Astrocyte (in vitro differentiated cells and primary cell): ENCODE measurements at regions not wholly inside any gene's neighbourhood (a gene's known extent, or its start where the extent isn't known, plus 50 kb on each side); places are given as distances from the start of the nearest gene placed in this dataset.
A peak's percentile ranks its signal among the peaks of the same experiment; 100 is the strongest.

ENCODE experiments used
- DNase-seq: peaks from one replicate; pipeline ENCODE4 v3.0.0-alpha.2; 2010; ENCODE audit warnings: low read depth
- FAIRE-seq: peaks from 2 replicates; lab custom pipeline; 2011; peaks lifted over from hg19 to GRCh38; lab: Jason Lieb, UNC
- H2AFZ ChIP-seq: 2 replicates; pipeline ENCODE4 v1.6.0; 2012; ENCODE audit warnings: low read depth, low read length, inconsistent platforms
- H3K27ac ChIP-seq: 2 replicates; pipeline ENCODE4 v1.5.1; 2011; ENCODE audit warnings: low read depth, low read length, inconsistent platforms
- H3K27me3 ChIP-seq: 2 replicates; pipeline ENCODE4 v1.6.0; 2011; ENCODE audit warnings: low read length, inconsistent platforms; ENCODE audit not compliant: insufficient read depth
- H3K36me3 ChIP-seq: 2 replicates; pipeline ENCODE4 v1.5.1; 2011; ENCODE audit warnings: low read length, inconsistent platforms; ENCODE audit not compliant: insufficient read depth
- H3K4me1 ChIP-seq: 2 replicates; pipeline ENCODE4 v1.5.1; 2011; ENCODE audit warnings: low read length, inconsistent platforms; ENCODE audit not compliant: insufficient read depth
- H3K4me2 ChIP-seq: 2 replicates; pipeline ENCODE4 v1.6.0; 2012; ENCODE audit warnings: low read length, inconsistent platforms
- H3K4me3 ChIP-seq: 2 replicates; pipeline ENCODE4 v1.5.1; 2011; ENCODE audit warnings: low read depth, mild to moderate bottlenecking, low read length, inconsistent platforms; ENCODE audit not compliant: insufficient read depth
- H3K79me2 ChIP-seq: 2 replicates; pipeline ENCODE4 v1.6.0; 2012; ENCODE audit warnings: mild to moderate bottlenecking, low read length, inconsistent platforms; ENCODE audit not compliant: insufficient read depth
- H3K9ac ChIP-seq: 2 replicates; pipeline ENCODE4 v1.6.0; 2012; ENCODE audit warnings: mild to moderate bottlenecking, low read length, inconsistent platforms
- H3K9me3 ChIP-seq: 2 replicates; pipeline ENCODE4 v1.5.1; 2012; ENCODE audit warnings: low read depth, mild to moderate bottlenecking, low read length, inconsistent platforms; ENCODE audit not compliant: insufficient read depth
- H4K20me1 ChIP-seq: 2 replicates; pipeline ENCODE4 v1.6.0; 2012; ENCODE audit warnings: low read length, inconsistent platforms; ENCODE audit not compliant: insufficient read depth
- H3K27ac Mint-ChIP-seq: one replicate; pipeline ENCODE4 v1.8.0; 2021; ENCODE audit warnings: mild to moderate bottlenecking, mixed read lengths; ENCODE audit not compliant: unreplicated experiment
- H3K27me3 Mint-ChIP-seq: one replicate; pipeline ENCODE4 v1.8.0; 2021; ENCODE audit warnings: low read depth, mixed read lengths; ENCODE audit not compliant: unreplicated experiment
- H3K36me3 Mint-ChIP-seq: one replicate; pipeline ENCODE4 v1.8.0; 2021; ENCODE audit warnings: low read depth, mixed read lengths; ENCODE audit not compliant: unreplicated experiment
- H3K4me1 Mint-ChIP-seq: one replicate; pipeline ENCODE4 v1.8.0; 2021; ENCODE audit warnings: low read depth, mixed read lengths; ENCODE audit not compliant: unreplicated experiment
- H3K4me3 Mint-ChIP-seq: one replicate; pipeline ENCODE4 v1.8.0; 2021; ENCODE audit warnings: mild to moderate bottlenecking, moderate library complexity, mixed read lengths; ENCODE audit not compliant: unreplicated experiment
- H3K9me3 Mint-ChIP-seq: one replicate; pipeline ENCODE4 v1.8.0; 2021; ENCODE audit warnings: mild to moderate bottlenecking, mixed read lengths; ENCODE audit not compliant: unreplicated experiment
- CTCF ChIP-seq: IDR thresholded peaks from 2 replicates; pipeline ENCODE4 v1.5.1; 2011; ENCODE audit warnings: low read depth, mild to moderate bottlenecking, inconsistent platforms, low read length, moderate library complexity; ENCODE audit not compliant: insufficient read depth
- EZH2 ChIP-seq: IDR thresholded peaks from 2 replicates; pipeline ENCODE4 v1.6.1; 2012; ENCODE audit warnings: mild to moderate bottlenecking, low read length, inconsistent platforms; ENCODE audit not compliant: insufficient read depth

DNA sequence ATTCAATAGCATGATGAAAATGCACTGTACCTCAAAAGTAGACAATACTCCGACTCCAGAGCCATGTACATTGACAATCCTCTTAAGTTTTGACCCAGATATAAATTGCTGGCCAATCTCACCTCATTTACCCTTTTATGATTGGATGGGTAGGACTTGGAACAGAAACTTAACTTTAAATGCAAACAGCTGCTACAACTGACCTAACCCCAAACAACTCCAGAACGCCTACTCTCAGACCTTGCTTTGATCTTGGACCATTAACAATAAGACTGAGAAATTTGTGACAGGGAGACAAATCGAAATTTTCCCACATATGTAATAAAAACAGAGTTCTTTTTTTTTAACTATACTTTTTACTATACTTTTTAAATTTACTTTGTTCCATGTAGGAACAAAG is 200.5 kb upstream of the MCHR2 start:
- no peaks in the 10 kb centered on the region for H4K20me1 ChIP-seq
- H3K4me2 ChIP-seq, result no peak overlapping the region
- H3K27ac Mint-ChIP-seq, result no peak overlapping the region
- no peaks in the 10 kb centered on the region for H3K4me1 Mint-ChIP-seq
- no peak for TF ChIP-seq CTCF
- no peak for TF ChIP-seq EZH2
- peaks cover 2% of the 10 kb centered on the region for H3K36me3 Mint-ChIP-seq
- FAIRE-seq, result no peak
- no peak overlapping the region for H3K27ac ChIP-seq
- H3K4me3 Mint-ChIP-seq, result no peak overlapping the region
- H3K9ac ChIP-seq, result no peak overlapping the region
- DNase-seq, result peak; percentile 35
- no peaks in the 10 kb centered on the region for H3K9me3 Mint-ChIP-seq
- no peak overlapping the region for H2AFZ ChIP-seq
- H3K9me3 ChIP-seq, result no peaks in the 10 kb centered on the region
- no peaks in the 10 kb centered on the region for H3K27me3 Mint-ChIP-seq
- no peaks in the 10 kb centered on the region for H3K79me2 ChIP-seq
- H3K36me3 ChIP-seq, result no peaks in the 10 kb centered on the region
- H3K4me3 ChIP-seq, result no peak overlapping the region
- H3K4me1 ChIP-seq, result no peaks in the 10 kb centered on the region
- H3K27me3 ChIP-seq, result no peaks in the 10 kb centered on the region

DNA sequence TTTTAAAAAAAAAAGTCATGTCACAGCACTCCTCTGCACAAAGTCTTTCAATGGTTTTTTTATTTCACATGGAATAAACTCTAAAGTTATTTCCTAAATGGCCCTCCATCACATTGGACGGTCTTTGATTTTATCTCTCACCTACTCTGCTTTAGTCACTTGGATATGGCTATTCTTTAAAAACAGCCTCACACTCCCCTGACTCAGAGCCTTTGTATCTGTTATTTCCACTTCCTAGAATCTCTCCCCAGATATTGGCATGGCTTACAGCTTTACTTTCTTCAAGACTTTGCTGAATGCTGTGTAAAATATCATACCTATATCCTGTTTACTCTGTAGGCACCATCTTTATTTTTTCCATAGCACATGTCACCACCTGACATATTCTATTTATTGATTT is 194.7 kb upstream of the MCHR2 start:
- Histone ChIP-seq H3K27ac (no peak overlapping the region), H3K79me2 (no peaks in the 10 kb centered on the region), H2AFZ (no peak overlapping the region), H3K9me3 (no peaks in the 10 kb centered on the region), H3K4me2 (no peak overlapping the region), H3K4me1 (no peaks in the 10 kb centered on the region), H3K4me3 (no peak overlapping the region), H3K36me3 (no peaks in the 10 kb centered on the region), H4K20me1 (no peaks in the 10 kb centered on the region), H3K9ac (no peak overlapping the region), H3K27me3 (no peaks in the 10 kb centered on the region)
- no peaks in the 10 kb centered on the region for H3K27me3 Mint-ChIP-seq
- H3K9me3 Mint-ChIP-seq, result no peaks in the 10 kb centered on the region
- no peak overlapping the region for H3K4me3 Mint-ChIP-seq
- no peaks in the 10 kb centered on the region for H3K36me3 Mint-ChIP-seq
- peaks cover 9% of the 10 kb centered on the region for H3K4me1 Mint-ChIP-seq
- FAIRE-seq (no peak), DNase-seq (no peak)
- TF ChIP-seq EZH2 (no peak), CTCF (no peak)
- H3K27ac Mint-ChIP-seq, result no peak overlapping the region

DNA sequence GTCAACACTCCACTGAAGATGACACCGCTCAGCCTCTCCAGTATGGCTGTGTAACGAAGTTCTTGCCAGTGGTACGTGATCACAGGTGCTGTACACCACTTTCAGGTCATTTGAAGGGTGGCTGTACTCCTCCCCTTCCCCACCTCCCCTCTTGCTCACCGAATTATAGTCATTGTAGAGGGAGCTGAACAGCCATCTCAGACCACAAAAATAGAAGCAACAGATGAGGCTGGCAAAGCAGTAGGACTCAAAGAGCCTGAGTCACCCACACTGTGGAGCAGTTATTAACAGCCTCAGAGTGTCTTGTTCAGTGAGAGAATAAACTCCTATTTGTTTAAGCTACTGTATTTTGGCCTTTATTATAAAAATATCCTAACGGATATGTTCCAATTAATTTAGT is 192.5 kb upstream of the MCHR2 start:
- DNase-seq (peak; percentile 66), FAIRE-seq (no peak)
- H3K4me1 ChIP-seq, result no peaks in the 10 kb centered on the region
- H3K9me3 ChIP-seq, result no peaks in the 10 kb centered on the region
- no peaks in the 10 kb centered on the region for H3K27me3 ChIP-seq
- no peaks in the 10 kb centered on the region for H3K36me3 ChIP-seq
- H3K27ac ChIP-seq, result no peak overlapping the region
- H4K20me1 ChIP-seq, result no peaks in the 10 kb centered on the region
- H3K9me3 Mint-ChIP-seq, result no peaks in the 10 kb centered on the region
- H3K79me2 ChIP-seq, result no peaks in the 10 kb centered on the region
- H3K4me2 ChIP-seq, result no peak overlapping the region
- H3K9ac ChIP-seq, result no peak overlapping the region
- no peak overlapping the region for H3K4me3 Mint-ChIP-seq
- H3K4me1 Mint-ChIP-seq, result peaks cover 9% of the 10 kb centered on the region
- no peak overlapping the region for H2AFZ ChIP-seq
- no peak overlapping the region for H3K27ac Mint-ChIP-seq
- no peaks in the 10 kb centered on the region for H3K27me3 Mint-ChIP-seq
- no peak overlapping the region for H3K4me3 ChIP-seq
- H3K36me3 Mint-ChIP-seq, result no peaks in the 10 kb centered on the region
- TF ChIP-seq CTCF, result no peak
- TF ChIP-seq EZH2, result no peak
